Fibroblast of lung (primary cell): ENCODE measurements at regions not wholly inside any gene's neighbourhood (a gene's known extent, or its start where the extent isn't known, plus 50 kb on each side); places are given as distances from the start of the nearest gene placed in this dataset.

Experiments used
- CTCF ChIP-seq, 2 donors: IDR thresholded peaks in 1 of 2; conservative IDR thresholded peaks in 1 of 2; 1 replicate in 1 of 2; 2 replicates in 1 of 2; pipeline ENCODE4 v1.5.1; 2011 to 2012; ENCODE audit warnings: low read length in 2 of 2, control low read depth in 1 of 2, inconsistent platforms in 1 of 2, low read depth in 1 of 2, mild to moderate bottlenecking in 1 of 2
- EZH2 ChIP-seq: IDR thresholded peaks from 2 replicates; pipeline ENCODE4 v1.5.1; 2012; ENCODE audit warnings: low read length, control low read depth, mild to moderate bottlenecking; ENCODE audit errors: missing control alignments

GRCh38 chr4:95949136-95949765 lies 109.4 kb downstream of the PDHA2 start:
- no peak for TF ChIP-seq EZH2
- TF ChIP-seq CTCF (conservative IDR thresholded peaks at IDR 0.05 in 1 of 2, IDR thresholded peaks at IDR 0.05 in 1 of 2; ENCODE audit: low read depth in 1 of 2, low read length in 2 of 2), result no peak
